ENCODE measurements at regions not wholly inside any gene's neighbourhood (a gene's known extent, or its start where the extent isn't known, plus 50 kb on each side); places are given as distances from the start of the nearest gene placed in this dataset.

GRCh38 chr13:84702174-84702573 lies 819.9 kb upstream of the SLITRK1 start:
- Histone ChIP-seq H4K5ac (ENCODE audit: low read depth, low read length) (no peak overlapping the region), H3K56ac (ENCODE audit: extremely low read depth, insufficient read depth, low read length) (no peak overlapping the region), H3K9me3 (ENCODE audit: control insufficient read depth, insufficient read depth, low read length) (no peaks in the 10 kb centered on the region), H3K4me2 (ENCODE audit: low read depth, low read length) (no peak overlapping the region), H4K20me1 (ENCODE audit: insufficient read depth, low read length) (no peaks in the 10 kb centered on the region), H3K4me1 (ENCODE audit: control insufficient read depth, insufficient read depth, low read length) (no peaks in the 10 kb centered on the region), H2AK5ac (ENCODE audit: low read depth, low read length) (no peak overlapping the region), H2AK9ac (replicated peaks; ENCODE audit: low read depth, low read length, poor library complexity) (no peak overlapping the region), H2BK20ac (ENCODE audit: low read depth, low read length) (no peak overlapping the region), H3K36me3 (ENCODE audit: control insufficient read depth, insufficient read depth, low read length) (no peaks in the 10 kb centered on the region), H2BK120ac (ENCODE audit: low read depth, low read length) (no peak overlapping the region), H4K91ac (ENCODE audit: insufficient read depth, low read depth, low read length) (no peak overlapping the region), H3K79me1 (ENCODE audit: low read depth in 1 of 2, low read length in 2 of 2) (no peaks in the 10 kb centered on the region), H3K4me3 (ENCODE audit: insufficient read depth, low read depth, low read length) (no peak overlapping the region), H4K8ac (ENCODE audit: low read depth in 2 of 2, low read length in 2 of 2) (no peak overlapping the region), H3K9ac (ENCODE audit: low read depth, low read length) (no peak overlapping the region), H2BK5ac (ENCODE audit: low read depth, low read length, poor library complexity, severe bottlenecking) (no peak overlapping the region), H3K4ac (ENCODE audit: low read depth, low read length) (no peak overlapping the region), H2AFZ (replicated peaks; ENCODE audit: low read length, poor library complexity) (no peak overlapping the region), H3K18ac (ENCODE audit: low read depth, low read length) (no peak overlapping the region), H3K9me1 (ENCODE audit: insufficient read depth, low read length) (no peaks in the 10 kb centered on the region), H3K27ac (ENCODE audit: insufficient read depth, low read length) (no peak overlapping the region), H2BK15ac (ENCODE audit: low read depth, low read length) (no peak overlapping the region), H3K14ac (replicated peaks; ENCODE audit: low read depth, low read length) (no peak overlapping the region), H3K23ac (ENCODE audit: low read depth, low read length) (no peak overlapping the region), H3K27me3 (ENCODE audit: control insufficient read depth, insufficient read depth, low read length) (no peaks in the 10 kb centered on the region)
- POLR2A ChIA-PET (ENCODE audit: unreplicated experiment) = no interaction called here
- in situ Hi-C loops (cut with MboI; ENCODE audit: low sequenced_read_pairs) (no loop called here), dilution Hi-C loops (cut with HindIII; ENCODE audit: low sequenced_read_pairs, unreplicated experiment) (no loop called here), intact Hi-C loops (cut with micrococcal nuclease) (no loop called here)
- no peak for ATAC-seq (ENCODE audit: low read depth)
- TF ChIP-seq BHLHE40 (IDR thresholded peaks at IDR 0.05; ENCODE audit: low read depth, low read length) (no peak), MXI1 (IDR thresholded peaks at IDR 0.05; ENCODE audit: borderline replicate concordance, low read depth, low read length) (no peak), CTCF (conservative IDR thresholded peaks at IDR 0.05; ENCODE audit: low read depth, low read length) (no peak), RAD21 (IDR thresholded peaks at IDR 0.05; ENCODE audit: low read length) (no peak), RFX5 (IDR thresholded peaks at IDR 0.05; ENCODE audit: low read depth, low read length) (no peak), ELK1 (IDR thresholded peaks at IDR 0.05; ENCODE audit: borderline replicate concordance, low read depth, low read length) (no peak), USF2 (IDR thresholded peaks at IDR 0.05; ENCODE audit: low read depth, low read length) (no peak), NFE2L2 (IDR thresholded peaks at IDR 0.05; ENCODE audit: low read depth, low read length) (no peak), CHD1 (IDR thresholded peaks at IDR 0.05; ENCODE audit: low read depth, low read length) (no peak)
- no peak for DNase-seq
- CTCF ChIA-PET = no interaction called here
- WGBS, 2 experiments (ENCODE audit: extremely low coverage in 2 of 2, insufficient read length in 1 of 2) = 80% methylated on average over 1 of the region's 11 CpGs; no CpG with 5 or more reads in 1 of the 2 experiments
- no TSS peak for BruUV-seq (replicated peaks)

All from IMR-90 (cell line).